PC-3 (cell line): ENCODE measurements at regions not wholly inside any gene's neighbourhood (a gene's known extent, or its start where the extent isn't known, plus 50 kb on each side); places are given as distances from the start of the nearest gene placed in this dataset.

Source experiments
- EZH2 ChIP-seq: fragments of 300-600 bp; sonication (generic); IDR thresholded peaks from one replicate; pipeline ENCODE4 v1.6.1; 2017; ENCODE audit warnings: antibody characterized with exemption, mild to moderate bottlenecking, low read length; ENCODE audit not compliant: unreplicated experiment
- EZH2phosphoT487 ChIP-seq: fragments of 300-600 bp; sonication (generic); IDR thresholded peaks from 2 replicates; pipeline ENCODE4 v1.6.1; 2018; ENCODE audit warnings: mild to moderate bottlenecking, antibody characterized with exemption, low read length, borderline replicate concordance
- TF ChIP-seq, protein P1 (sequence below): fragments of 300-600 bp; sonication (generic); conservative IDR thresholded peaks from 2 replicates; pipeline ENCODE4 v1.5.1; 2017; ENCODE audit warnings: antibody characterized with exemption, low read depth, mild to moderate bottlenecking, low read length

DNA sequence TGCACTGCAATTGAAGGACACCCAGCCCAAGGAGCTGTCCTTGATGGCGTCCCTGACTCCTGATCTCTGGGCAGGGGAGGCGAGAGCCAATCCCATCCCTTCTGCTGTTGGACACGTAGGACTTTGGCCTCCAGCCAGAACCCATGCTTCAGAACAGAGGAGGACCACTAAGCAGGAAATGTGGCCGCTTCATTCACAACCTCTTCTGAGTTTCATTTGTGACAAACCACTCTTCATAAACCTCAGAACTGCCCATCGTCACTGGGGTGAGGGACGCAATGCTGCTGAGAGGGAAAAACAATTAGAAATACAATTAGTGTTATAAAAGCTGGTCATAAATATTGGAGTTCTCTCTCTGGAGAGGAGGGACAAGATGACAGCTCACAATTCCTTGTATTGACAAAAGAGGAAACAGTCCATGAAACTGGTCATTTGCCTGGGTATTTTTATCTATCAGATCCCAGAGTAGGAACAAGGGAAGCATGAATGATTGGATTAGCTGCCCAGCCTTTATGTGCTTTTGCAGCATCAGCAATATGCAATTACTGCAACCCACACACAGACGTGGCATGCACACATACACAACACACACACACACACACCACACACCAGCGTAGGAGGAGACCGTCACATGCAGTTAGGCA lies 216.5 kb upstream of the CADM1 start:
- TF ChIP-seq, protein P1, sequence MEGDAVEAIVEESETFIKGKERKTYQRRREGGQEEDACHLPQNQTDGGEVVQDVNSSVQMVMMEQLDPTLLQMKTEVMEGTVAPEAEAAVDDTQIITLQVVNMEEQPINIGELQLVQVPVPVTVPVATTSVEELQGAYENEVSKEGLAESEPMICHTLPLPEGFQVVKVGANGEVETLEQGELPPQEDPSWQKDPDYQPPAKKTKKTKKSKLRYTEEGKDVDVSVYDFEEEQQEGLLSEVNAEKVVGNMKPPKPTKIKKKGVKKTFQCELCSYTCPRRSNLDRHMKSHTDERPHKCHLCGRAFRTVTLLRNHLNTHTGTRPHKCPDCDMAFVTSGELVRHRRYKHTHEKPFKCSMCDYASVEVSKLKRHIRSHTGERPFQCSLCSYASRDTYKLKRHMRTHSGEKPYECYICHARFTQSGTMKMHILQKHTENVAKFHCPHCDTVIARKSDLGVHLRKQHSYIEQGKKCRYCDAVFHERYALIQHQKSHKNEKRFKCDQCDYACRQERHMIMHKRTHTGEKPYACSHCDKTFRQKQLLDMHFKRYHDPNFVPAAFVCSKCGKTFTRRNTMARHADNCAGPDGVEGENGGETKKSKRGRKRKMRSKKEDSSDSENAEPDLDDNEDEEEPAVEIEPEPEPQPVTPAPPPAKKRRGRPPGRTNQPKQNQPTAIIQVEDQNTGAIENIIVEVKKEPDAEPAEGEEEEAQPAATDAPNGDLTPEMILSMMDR: no peak
- TF ChIP-seq EZH2: no peak
- TF ChIP-seq EZH2phosphoT487: no peak
